ENCODE measurements at regions not wholly inside any gene's neighbourhood (a gene's known extent, or its start where the extent isn't known, plus 50 kb on each side); places are given as distances from the start of the nearest gene placed in this dataset.
"Not testable (repeated sequence)": the region's sequence is repeated elsewhere in the genome, so short reads cannot be mapped to it uniquely, and the experiment has no call there.

DNA sequence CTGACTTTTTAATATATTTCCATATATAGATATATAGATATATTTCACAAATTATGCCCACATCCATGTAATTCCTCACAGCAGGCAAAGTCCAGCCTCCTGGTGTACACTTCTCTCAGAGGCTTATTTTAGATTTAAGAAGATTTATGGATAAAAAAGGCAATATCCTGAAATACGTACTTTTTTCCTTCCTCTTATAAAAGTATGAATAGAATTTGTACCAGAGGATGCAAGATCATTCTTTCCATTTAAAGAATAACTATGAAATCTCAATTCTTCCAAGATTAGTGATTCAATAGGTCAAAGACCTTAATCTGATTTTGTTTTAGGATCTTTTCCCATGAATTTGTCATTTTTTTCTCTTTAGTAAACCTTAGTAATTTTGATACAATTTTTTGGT lies 597.9 kb upstream of the TBL1XR1 start:
- peaks cover 0 to 6% of the 10 kb centered on the region in 2 donors for H3K4me1 Mint-ChIP-seq (ENCODE audit: low read depth in 2 of 2)
- no peak for DNase-seq
- H3K9me3 Mint-ChIP-seq = peaks cover 0 to 6% of the 10 kb centered on the region in 2 donors
- H3K27me3 Mint-ChIP-seq = peaks cover 0 to 7% of the 10 kb centered on the region in 2 donors
- no peak overlapping the region for H3K4me3 Mint-ChIP-seq
- no peaks in the 10 kb centered on the region for H3K36me3 Mint-ChIP-seq (ENCODE audit: insufficient read depth)
- H3K27ac Mint-ChIP-seq = no peak overlapping the region
- no peak for ATAC-seq (replicated peaks)

DNA sequence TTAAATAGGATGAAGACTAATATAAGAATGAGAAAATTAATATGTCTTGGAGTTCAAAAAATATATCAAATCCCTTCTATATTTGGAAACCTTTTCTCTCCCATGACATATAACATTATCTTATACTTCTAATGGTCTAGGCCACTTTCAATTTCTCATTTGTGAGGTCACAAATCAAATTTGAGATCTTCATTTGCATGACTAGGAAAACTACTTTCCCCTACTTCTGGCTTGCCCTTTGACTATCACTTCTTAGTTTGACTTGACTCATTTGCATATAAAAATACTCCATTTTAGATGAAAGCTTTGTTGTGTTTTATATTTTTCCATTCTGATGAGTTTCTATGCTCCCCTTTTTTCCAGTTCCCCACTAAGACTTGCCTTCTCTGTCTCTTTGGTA lies 598.6 kb upstream of the TBL1XR1 start:
- peaks cover 0 to 7% of the 10 kb centered on the region in 2 donors for H3K27me3 Mint-ChIP-seq
- H3K9me3 Mint-ChIP-seq = peaks cover 0 to 6% of the 10 kb centered on the region in 2 donors
- no peak overlapping the region for H3K4me3 Mint-ChIP-seq
- no peak for ATAC-seq (replicated peaks)
- H3K27ac Mint-ChIP-seq = no peak overlapping the region
- no peaks in the 10 kb centered on the region for H3K36me3 Mint-ChIP-seq (ENCODE audit: insufficient read depth)
- H3K4me1 Mint-ChIP-seq (ENCODE audit: low read depth in 2 of 2) = peaks cover 0 to 8% of the 10 kb centered on the region in 2 donors
- DNase-seq = no peak

DNA sequence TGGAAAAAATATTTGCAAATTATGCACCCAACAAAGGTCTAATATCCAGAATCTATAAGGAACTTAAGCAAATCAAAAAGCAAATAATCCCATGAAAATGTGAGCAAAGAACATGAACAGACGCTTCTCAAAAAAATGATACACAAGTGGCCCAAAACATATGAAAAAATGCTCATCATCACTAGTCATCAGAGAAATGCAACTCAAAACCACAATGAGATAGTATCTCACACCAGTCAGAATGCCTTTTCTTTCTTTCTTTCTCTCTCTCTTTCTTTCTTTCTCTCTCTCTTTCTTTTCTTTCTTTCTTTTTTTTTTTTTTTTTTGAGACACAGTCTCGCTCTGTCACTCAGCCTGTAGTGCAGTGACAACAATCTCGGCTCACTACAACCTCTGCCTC lies 602.9 kb upstream of the TBL1XR1 start:
- not testable (repeated sequence) for H3K4me3 Mint-ChIP-seq; H3K4me1 Mint-ChIP-seq (ENCODE audit: low read depth in 2 of 2); DNase-seq; H3K27me3 Mint-ChIP-seq; ATAC-seq (replicated peaks); H3K9me3 Mint-ChIP-seq; H3K36me3 Mint-ChIP-seq (ENCODE audit: insufficient read depth); H3K27ac Mint-ChIP-seq

DNA sequence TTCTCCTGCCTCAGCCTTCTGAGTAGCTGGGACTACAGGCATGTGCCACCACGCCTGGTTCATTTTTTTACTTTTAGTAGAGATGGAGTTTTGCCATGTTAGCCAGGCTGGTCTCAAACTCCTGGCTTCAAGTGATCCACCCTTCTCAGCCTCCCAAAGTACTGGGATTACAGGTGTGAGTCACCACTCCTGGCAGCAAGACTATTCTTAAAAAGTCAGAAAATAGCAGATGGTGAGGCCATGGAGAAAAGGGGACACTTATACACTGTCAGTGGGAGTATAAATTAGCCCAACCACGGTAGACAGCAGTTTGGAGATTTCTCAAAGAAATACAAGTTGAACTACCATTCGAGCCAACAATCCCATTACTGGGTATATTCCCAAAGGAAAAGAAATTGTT lies 603.3 kb upstream of the TBL1XR1 start:
- no peak for ATAC-seq (replicated peaks)
- Mint-ChIP-seq H3K27me3 (no peaks in the 10 kb centered on the region), H3K4me1 (ENCODE audit: low read depth in 2 of 2) (peaks cover 0 to 8% of the 10 kb centered on the region in 2 donors), H3K36me3 (ENCODE audit: insufficient read depth) (no peaks in the 10 kb centered on the region), H3K27ac (no peak overlapping the region), H3K9me3 (no peaks in the 10 kb centered on the region), H3K4me3 (no peak overlapping the region)
- no peak for DNase-seq

DNA sequence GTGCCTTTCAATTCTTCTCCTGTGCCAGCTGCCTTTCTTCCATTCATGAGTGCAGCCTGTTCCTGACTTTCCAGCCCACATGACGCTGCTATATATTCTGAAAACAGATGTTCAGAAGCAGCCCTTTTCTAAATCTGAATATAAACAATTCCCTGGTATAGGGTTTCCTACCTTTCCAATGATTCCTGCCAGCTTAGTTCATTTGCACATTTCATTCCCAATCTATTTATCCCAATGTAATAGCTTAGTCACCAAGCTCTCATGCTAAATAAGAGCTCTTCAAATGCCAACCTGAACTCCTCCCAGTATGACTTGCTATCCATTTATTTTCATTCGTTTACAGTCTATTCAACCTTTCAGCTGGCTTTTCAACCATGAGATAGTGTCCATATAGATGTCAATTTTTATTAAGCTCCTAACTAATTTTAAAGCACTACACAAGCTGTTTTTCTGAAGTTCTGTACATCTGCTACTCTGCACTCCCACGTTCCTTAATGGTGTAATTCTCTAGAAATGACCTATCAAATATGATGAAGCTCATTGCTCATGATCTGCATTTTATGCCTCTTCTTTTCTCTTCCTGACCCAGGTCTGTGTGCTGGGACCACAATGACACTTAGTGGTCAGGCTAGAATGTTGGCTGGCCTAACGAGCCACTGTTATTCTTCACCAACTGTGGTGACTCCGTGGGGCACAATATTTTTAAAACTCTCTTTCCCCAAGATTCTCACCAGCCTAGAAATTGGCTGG lies 605.0 kb upstream of the TBL1XR1 start:
- Mint-ChIP-seq H3K4me3 (no peak overlapping the region), H3K27ac (no peak overlapping the region), H3K9me3 (no peaks in the 10 kb centered on the region), H3K4me1 (ENCODE audit: low read depth in 2 of 2) (peaks cover 0 to 8% of the 10 kb centered on the region in 2 donors), H3K36me3 (ENCODE audit: insufficient read depth) (no peaks in the 10 kb centered on the region), H3K27me3 (no peaks in the 10 kb centered on the region)
- DNase-seq (no peak), ATAC-seq (replicated peaks) (no peak)

DNA sequence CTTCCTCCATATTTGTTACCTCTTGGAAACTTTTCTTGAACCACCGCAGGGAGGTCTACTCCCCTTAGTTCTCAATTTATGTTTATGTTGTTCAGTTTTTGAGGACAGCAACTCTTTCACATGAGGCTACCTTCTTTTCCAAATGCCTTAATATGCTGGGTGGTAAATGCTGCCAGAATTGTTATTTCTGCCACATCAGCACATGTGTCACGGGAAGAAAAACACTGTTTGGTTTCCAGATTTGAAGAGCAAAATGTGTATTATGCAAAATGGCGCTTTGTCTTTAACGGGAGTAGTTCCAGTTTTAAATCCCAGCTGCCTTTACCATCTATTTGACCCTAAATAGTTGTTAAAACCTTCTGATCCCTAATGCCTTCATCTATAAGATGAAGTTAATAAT lies 606.2 kb upstream of the TBL1XR1 start:
- Mint-ChIP-seq H3K9me3 (no peaks in the 10 kb centered on the region), H3K36me3 (ENCODE audit: insufficient read depth) (no peaks in the 10 kb centered on the region), H3K27ac (no peak overlapping the region), H3K4me1 (ENCODE audit: low read depth in 2 of 2) (peaks cover 0 to 8% of the 10 kb centered on the region in 2 donors), H3K27me3 (no peaks in the 10 kb centered on the region), H3K4me3 (no peak overlapping the region)
- ATAC-seq (replicated peaks) (no peak), DNase-seq (no peak)

DNA sequence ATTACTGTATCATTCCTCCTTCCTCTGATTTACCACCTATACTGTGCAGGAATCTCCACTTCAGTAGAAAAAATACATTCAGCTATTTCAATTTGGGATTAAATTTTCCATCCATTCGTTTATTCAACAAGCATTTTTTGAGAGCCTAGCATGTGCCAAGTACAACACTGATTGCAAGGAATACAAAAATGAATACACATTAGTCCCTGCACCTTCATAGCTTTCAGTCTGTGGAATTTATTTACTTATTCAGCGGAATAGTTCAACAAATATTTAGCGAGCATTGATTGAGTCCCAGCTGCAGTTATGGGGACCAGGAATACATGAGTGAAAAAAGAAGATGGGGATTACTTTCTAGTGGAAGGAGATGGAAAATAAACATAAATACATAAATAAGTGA lies 606.8 kb upstream of the TBL1XR1 start:
- ATAC-seq (replicated peaks) (no peak), DNase-seq (no peak)
- Mint-ChIP-seq H3K36me3 (ENCODE audit: insufficient read depth) (no peaks in the 10 kb centered on the region), H3K4me3 (no peak overlapping the region), H3K27ac (no peak overlapping the region), H3K4me1 (ENCODE audit: low read depth in 2 of 2) (peaks cover 0 to 8% of the 10 kb centered on the region in 2 donors), H3K9me3 (no peaks in the 10 kb centered on the region), H3K27me3 (no peaks in the 10 kb centered on the region)

DNA sequence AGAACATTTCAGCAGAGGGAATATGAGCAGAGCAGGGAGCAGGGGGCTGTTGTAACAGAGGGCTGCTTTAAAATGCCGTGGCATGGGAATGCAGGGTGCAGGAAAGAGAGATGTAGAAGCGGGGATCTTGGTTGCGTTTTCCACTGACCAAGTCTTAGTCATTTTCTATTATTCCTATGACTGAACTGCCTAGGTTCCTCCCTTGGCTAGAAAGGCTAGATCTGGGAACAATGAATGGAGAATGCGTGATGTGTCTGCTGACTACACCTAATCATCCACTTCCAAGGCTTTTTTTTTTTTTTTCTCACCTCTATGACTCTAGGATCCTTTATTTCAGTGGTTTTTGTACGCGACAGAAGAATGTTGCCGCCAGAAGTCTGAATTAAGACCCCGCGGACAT lies 607.4 kb upstream of the TBL1XR1 start:
- no peak for DNase-seq
- no peaks in the 10 kb centered on the region for H3K36me3 Mint-ChIP-seq (ENCODE audit: insufficient read depth)
- H3K4me3 Mint-ChIP-seq = no peak overlapping the region
- no peaks in the 10 kb centered on the region for H3K27me3 Mint-ChIP-seq
- H3K4me1 Mint-ChIP-seq (ENCODE audit: low read depth in 2 of 2) = peaks cover 0 to 8% of the 10 kb centered on the region in 2 donors
- no peak overlapping the region for H3K27ac Mint-ChIP-seq
- no peaks in the 10 kb centered on the region for H3K9me3 Mint-ChIP-seq
- ATAC-seq (replicated peaks) = no peak

DNA sequence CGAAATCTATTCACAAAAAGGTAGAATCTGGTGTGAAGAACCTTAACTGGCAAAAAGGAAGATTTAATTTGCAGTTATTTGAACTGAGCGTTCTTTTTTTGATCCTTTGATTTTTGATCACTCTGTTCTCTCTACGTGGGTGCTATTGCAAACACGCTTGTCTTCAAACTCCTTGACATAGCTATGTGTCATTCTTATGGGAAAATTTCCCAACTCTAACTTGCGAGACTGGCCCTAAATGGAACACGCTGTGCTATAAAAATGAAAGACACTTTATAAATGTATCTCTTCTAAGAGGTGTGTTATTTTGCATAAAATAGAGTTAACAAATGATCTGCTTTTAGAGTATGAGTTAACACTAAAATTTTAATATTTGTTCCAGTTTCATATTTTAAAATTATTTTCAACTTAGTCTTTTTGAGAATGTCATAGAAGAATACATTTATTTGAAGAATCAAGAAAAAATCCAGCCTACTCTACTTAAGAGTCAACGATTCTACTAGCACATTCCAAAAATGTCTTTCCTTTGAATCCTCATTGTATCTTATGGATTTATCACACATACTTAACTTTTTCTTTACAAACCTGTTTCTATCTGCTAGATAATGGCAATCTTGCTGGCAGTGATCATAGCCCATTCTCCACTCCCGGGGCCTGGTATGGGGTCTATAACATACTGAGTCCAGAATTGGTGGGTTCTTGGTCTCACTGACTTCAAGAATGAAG lies 610.0 kb upstream of the TBL1XR1 start:
- Mint-ChIP-seq H3K27me3 (no peaks in the 10 kb centered on the region), H3K9me3 (no peaks in the 10 kb centered on the region), H3K4me3 (no peak overlapping the region), H3K36me3 (ENCODE audit: insufficient read depth) (no peaks in the 10 kb centered on the region), H3K4me1 (ENCODE audit: low read depth in 2 of 2) (no peaks in the 10 kb centered on the region), H3K27ac (no peak overlapping the region)
- DNase-seq (no peak), ATAC-seq (replicated peaks) (no peak)

DNA sequence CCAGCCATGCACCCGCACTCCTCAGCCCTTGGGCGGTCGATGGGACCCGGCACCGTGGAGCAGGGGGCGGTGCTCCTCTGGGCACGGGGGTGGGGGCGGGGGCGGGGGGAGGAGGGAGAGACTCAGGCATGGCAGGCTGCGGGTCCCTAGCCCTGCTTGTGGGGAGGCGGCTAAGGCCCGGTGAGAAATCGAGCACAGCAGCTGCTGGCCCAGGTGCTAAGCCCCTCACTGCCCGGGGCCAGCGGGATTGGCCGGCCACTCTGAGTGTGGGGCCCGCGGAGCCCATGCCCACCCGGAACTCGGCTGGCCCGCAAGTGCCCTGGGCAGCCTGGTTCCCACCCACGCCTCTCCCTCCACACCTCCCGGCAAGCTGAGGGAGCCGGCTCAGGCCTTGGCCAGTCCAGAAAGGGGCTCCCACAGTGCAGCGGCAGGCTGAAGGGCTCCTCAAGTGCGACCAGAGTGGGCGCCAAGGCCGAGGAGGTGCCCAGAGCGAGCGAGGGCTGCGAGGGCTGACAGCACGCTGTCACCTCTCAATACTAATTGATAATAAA lies 611.7 kb upstream of the TBL1XR1 start:
- H3K9me3 Mint-ChIP-seq; H3K36me3 Mint-ChIP-seq (ENCODE audit: insufficient read depth); ATAC-seq (replicated peaks); H3K27ac Mint-ChIP-seq; DNase-seq; H3K4me1 Mint-ChIP-seq (ENCODE audit: low read depth in 2 of 2); H3K27me3 Mint-ChIP-seq; H3K4me3 Mint-ChIP-seq: not testable (repeated sequence)

DNA sequence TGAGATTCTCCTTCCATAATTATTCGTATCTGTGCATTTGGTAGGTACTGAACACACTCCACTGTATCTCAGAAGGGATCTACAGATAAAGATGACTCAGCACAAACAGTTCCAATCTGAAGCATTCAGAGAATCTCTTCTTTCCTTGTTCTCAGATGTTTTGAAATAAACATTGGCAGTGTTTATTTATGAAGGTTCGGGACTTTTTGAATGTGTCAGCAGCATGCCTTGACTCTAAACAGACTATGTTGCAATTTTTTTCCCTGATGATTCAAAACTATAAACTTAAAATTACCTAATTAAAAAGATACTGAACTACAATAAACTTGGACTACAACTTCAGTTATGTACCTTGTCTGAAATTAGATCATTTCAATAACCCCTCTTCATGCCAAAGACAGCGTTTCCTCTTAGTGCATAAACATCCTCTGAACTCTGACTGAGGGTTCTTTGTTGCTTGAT lies 612.9 kb upstream of the TBL1XR1 start:
- ATAC-seq (replicated peaks) (no peak), DNase-seq (no peak)
- no peaks in the 10 kb centered on the region for H3K4me1 Mint-ChIP-seq (ENCODE audit: low read depth in 2 of 2)
- no peak overlapping the region for H3K4me3 Mint-ChIP-seq
- H3K27ac Mint-ChIP-seq = no peak overlapping the region
- H3K9me3 Mint-ChIP-seq = no peaks in the 10 kb centered on the region
- no peaks in the 10 kb centered on the region for H3K27me3 Mint-ChIP-seq
- H3K36me3 Mint-ChIP-seq (ENCODE audit: insufficient read depth) = no peaks in the 10 kb centered on the region

DNA sequence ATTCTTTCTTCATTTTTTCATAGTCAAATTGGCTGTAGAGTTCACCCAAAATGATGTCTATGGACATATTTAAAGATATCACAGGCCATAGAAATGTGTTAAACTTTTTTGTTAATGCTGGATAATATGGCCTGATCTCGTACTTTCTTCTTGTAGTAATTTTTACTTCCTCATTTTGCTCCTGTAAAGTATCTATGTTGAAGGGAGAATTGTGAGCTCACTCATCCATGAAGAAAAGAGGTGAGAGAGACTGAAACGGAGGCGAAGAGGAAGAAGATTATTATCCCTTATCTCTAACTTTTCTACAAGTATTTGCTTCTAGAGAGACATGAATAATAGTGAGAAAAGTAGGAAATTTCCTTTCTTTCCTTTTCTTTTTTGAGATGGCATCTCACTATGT lies 613.8 kb upstream of the TBL1XR1 start:
- Mint-ChIP-seq H3K36me3 (ENCODE audit: insufficient read depth) (no peaks in the 10 kb centered on the region), H3K27ac (no peak overlapping the region), H3K9me3 (no peaks in the 10 kb centered on the region), H3K4me1 (ENCODE audit: low read depth in 2 of 2) (no peaks in the 10 kb centered on the region), H3K4me3 (no peak overlapping the region), H3K27me3 (no peaks in the 10 kb centered on the region)
- DNase-seq (no peak), ATAC-seq (replicated peaks) (no peak)

DNA sequence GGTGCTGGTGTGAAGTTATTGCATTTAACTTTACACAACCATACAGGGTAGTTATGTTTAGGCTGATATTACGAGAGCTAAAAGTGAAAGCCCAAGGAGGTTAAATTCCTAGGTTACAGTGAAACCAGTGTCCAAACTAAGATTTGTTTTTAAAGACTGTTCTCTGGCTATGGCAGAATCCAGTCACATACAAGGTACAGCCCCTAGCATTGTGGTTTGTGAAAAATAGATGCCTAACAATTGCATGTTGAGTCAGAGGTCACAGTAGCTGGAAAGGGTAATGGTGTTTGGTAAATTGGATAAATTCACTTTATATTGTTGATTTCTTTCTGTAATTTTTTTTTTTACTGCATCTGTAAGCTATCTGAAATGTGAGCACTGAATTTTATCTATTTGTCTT lies 614.6 kb upstream of the TBL1XR1 start:
- ATAC-seq (replicated peaks) (no peak), DNase-seq (no peak)
- H3K36me3 Mint-ChIP-seq (ENCODE audit: insufficient read depth) = no peaks in the 10 kb centered on the region
- H3K27ac Mint-ChIP-seq = no peak overlapping the region
- no peaks in the 10 kb centered on the region for H3K27me3 Mint-ChIP-seq
- H3K4me1 Mint-ChIP-seq (ENCODE audit: low read depth in 2 of 2) = no peaks in the 10 kb centered on the region
- no peaks in the 10 kb centered on the region for H3K9me3 Mint-ChIP-seq
- no peak overlapping the region for H3K4me3 Mint-ChIP-seq

DNA sequence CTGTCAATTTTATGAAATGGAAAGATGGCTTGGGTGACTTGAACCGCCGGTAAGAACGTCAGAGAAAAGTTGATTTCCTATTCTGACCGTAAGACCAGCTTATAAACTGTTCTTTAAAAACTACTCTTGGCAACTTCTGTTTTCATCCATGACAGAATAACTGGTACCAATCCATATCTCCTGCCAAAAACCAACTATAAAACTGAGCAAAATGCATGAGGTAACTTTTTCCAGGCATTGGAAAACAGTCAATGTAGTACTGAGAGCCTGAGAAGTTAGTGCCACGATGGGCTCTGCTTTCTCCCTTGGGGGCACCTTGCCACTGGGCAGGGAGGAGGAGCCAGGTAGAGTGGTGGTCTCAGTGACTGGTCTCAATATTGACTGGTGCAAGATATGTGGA lies 615.2 kb upstream of the TBL1XR1 start:
- ATAC-seq (replicated peaks) (no peak), DNase-seq (no peak)
- H3K4me3 Mint-ChIP-seq = no peak overlapping the region
- no peaks in the 10 kb centered on the region for H3K27me3 Mint-ChIP-seq
- H3K27ac Mint-ChIP-seq = no peak overlapping the region
- no peaks in the 10 kb centered on the region for H3K36me3 Mint-ChIP-seq (ENCODE audit: insufficient read depth)
- H3K4me1 Mint-ChIP-seq (ENCODE audit: low read depth in 2 of 2) = no peaks in the 10 kb centered on the region
- no peaks in the 10 kb centered on the region for H3K9me3 Mint-ChIP-seq

All from effector memory CD8-positive, alpha-beta T cell (primary cell).